HG02610 (cell line): ENCODE measurements at regions not wholly inside any gene's neighbourhood (a gene's known extent, or its start where the extent isn't known, plus 50 kb on each side); places are given as distances from the start of the nearest gene placed in this dataset.
"Not testable (repeated sequence)": the region's sequence is repeated elsewhere in the genome, so short reads cannot be mapped to it uniquely, and the experiment has no call there.

ENCODE experiments used
- ATAC-seq: cut with Tn5 transposase; IDR thresholded peaks from one replicate; pipeline ENCODE4 v1.9.1; 2021; ENCODE audit warnings: mild to moderate bottlenecking, moderate library complexity; ENCODE audit not compliant: unreplicated experiment

- ATAC-seq: no peak
These were observed 144.5 kb downstream of the RPLP1 start for GRCh38 chr15:69597061-69597592.

- ATAC-seq: no peak
These were observed 146.7 kb downstream of the RPLP1 start for GRCh38 chr15:69599271-69599670.

- no peak for ATAC-seq
These were observed 148.0 kb downstream of the RPLP1 start for GRCh38 chr15:69600556-69601085.

GRCh38 chr15:69601711-69602504 is 149.3 kb downstream of the RPLP1 start:
- ATAC-seq: no peak

GRCh38 chr15:69602921-69603320 is 150.3 kb downstream of the RPLP1 start:
- ATAC-seq: no peak

GRCh38 chr15:69603369-69604071 is 150.9 kb downstream of the RPLP1 start:
- ATAC-seq: no peak

GRCh38 chr15:69604072-69604411 is 151.4 kb downstream of the RPLP1 start:
- no peak for ATAC-seq

GRCh38 chr15:69606144-69606543 is 153.5 kb downstream of the RPLP1 start:
- ATAC-seq: no peak

- no peak for ATAC-seq
These were observed 154.4 kb downstream of the RPLP1 start for GRCh38 chr15:69606921-69607500.

- no peak for ATAC-seq
These were observed 156.0 kb downstream of the RPLP1 start for GRCh38 chr15:69608661-69609060.

GRCh38 chr15:69609176-69609575 is 156.6 kb downstream of the RPLP1 start:
- ATAC-seq: no peak

GRCh38 chr15:69609776-69610175 is 157.2 kb downstream of the RPLP1 start:
- ATAC-seq: no peak

- no peak for ATAC-seq
These were observed 157.7 kb downstream of the RPLP1 start for GRCh38 chr15:69610277-69610676.

- ATAC-seq: no peak
These were observed 158.2 kb downstream of the RPLP1 start for GRCh38 chr15:69610858-69611257.

- no peak for ATAC-seq
These were observed 159.5 kb downstream of the RPLP1 start for GRCh38 chr15:69612112-69612511.

- ATAC-seq: no peak
These were observed 160.6 kb downstream of the RPLP1 start for GRCh38 chr15:69613182-69613581.

- ATAC-seq: no peak
These were observed 161.4 kb downstream of the RPLP1 start for GRCh38 chr15:69613988-69614387.

GRCh38 chr15:69615736-69616135 is 163.1 kb downstream of the RPLP1 start:
- no peak for ATAC-seq

GRCh38 chr15:69616558-69616957 is 163.9 kb downstream of the RPLP1 start:
- no peak for ATAC-seq

- ATAC-seq: not testable (repeated sequence)
These were observed 164.5 kb downstream of the RPLP1 start for GRCh38 chr15:69617144-69617543.

- ATAC-seq: no peak
These were observed 171.0 kb downstream of the RPLP1 start for GRCh38 chr15:69623392-69624154.
